HT1080 (cell line): ENCODE measurements at regions not wholly inside any gene's neighbourhood (a gene's known extent, or its start where the extent isn't known, plus 50 kb on each side); places are given as distances from the start of the nearest gene placed in this dataset.
A peak's percentile ranks its signal among the peaks of the same experiment; 100 is the strongest.
"Not testable (repeated sequence)": the region's sequence is repeated elsewhere in the genome, so short reads cannot be mapped to it uniquely, and the experiment has no call there.

Experiments
- DNase-seq: peaks from one replicate; pipeline ENCODE4 v3.0.0-alpha.2; 2015; ENCODE audit warnings: low read depth

DNA sequence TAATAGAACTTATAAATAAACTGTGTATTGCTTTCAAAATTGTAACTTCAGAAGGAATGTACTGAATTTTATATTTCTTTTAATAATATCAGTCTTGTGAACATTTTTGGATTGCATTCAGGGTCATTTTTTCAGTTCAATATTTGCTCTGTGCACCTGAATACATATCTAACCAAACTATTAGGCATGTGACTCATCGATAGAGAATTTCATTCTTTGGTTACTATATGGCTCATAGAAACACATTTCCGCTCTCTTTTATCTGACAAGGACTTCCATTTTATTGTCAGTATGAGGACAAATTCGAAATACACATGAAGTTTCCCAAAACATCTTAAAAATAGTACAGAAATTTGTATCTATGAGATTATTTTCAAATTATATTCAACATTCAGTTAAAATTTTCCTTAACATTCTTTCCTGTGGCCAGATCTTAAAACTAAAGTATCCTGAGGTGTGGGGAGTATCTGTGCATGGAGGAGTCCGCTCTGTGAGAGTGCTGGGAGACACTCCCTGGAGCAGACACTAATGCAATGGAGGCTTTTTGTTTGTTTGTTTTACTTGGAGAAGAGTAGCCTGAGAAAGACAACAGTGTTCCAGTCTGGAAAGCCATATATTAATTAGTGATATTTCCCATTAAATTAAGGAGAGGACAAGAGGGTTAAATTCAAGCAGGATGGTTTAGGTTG is 483.6 kb downstream of the PCDH20 start:
- peak; percentile 77 for DNase-seq

GRCh38 chr13:60925686-60926085 is 490.0 kb downstream of the PCDH20 start:
- no peak for DNase-seq

DNA sequence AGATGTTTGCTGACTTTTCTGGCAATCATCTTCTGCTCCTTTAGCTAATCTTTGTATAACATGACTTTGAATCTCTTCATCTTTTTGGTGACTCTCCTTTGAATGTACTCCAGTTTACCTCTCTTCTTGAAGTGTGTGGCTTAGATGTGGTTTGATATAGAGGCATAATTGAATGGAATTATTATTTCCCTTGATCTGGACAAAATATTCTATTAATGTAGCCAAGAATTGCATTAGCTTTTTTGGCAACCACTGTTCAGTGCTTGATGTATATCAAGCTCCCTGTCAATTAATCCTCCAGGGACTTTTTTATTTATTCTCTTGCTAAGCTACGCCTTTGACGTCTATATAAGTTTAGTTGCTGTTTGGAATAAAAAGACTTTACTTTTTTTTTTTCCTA is 490.8 kb downstream of the PCDH20 start:
- no peak for DNase-seq

DNA sequence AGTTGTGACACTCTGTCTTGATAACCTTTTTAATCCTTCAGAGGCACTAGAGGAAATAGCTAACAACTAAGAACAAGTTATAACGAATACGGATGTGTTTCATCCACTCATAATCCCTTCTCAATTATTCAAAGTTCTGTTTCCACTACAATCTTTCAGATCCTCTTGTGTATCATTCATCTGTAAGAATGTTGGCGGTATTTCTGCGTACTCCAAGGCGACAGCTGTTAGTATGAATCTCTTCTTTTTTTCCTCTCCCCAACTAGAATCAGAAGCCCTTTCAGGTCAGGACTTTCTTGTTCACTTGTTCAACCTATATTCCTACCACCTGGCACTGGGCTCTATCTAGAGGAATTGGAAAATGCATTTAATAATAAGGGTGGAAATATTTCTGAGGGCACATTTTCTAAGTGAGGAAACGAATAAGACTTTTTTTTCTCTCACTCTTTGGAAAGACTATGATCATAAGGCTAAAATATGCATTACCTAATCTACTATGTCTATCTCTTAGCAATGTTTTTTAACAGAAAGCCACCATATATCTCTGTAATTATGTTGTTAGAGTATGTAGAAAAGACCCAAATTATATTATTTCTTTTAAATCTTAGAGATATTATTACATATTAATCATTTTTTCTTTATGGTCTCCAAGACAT is 492.9 kb downstream of the PCDH20 start:
- DNase-seq: no peak

GRCh38 chr13:60893801-60894200 is 496.8 kb downstream of the TDRD3 start:
- DNase-seq: no peak

GRCh38 chr13:60887711-60888110 is 490.7 kb downstream of the TDRD3 start:
- DNase-seq: peak; percentile 4

DNA sequence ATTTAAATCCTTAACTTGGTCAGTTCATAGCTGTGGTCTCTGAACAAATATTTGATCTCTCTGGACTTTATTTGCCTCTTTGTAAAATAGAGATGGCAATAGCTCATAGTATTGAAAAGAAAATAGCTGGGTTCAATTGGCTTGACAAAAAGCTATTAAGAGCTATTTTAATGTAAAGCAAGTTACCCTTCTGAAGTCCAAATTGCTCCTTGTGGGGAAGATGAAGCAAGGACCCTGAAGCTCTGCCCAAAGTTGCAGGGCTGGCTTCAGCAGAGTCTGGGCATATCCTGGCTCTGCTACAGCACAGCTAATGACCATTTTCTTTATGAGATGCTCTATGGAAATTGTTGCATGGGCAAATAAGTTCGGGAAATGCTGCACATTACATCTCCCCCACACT is 484.5 kb downstream of the TDRD3 start:
- no peak for DNase-seq

DNA sequence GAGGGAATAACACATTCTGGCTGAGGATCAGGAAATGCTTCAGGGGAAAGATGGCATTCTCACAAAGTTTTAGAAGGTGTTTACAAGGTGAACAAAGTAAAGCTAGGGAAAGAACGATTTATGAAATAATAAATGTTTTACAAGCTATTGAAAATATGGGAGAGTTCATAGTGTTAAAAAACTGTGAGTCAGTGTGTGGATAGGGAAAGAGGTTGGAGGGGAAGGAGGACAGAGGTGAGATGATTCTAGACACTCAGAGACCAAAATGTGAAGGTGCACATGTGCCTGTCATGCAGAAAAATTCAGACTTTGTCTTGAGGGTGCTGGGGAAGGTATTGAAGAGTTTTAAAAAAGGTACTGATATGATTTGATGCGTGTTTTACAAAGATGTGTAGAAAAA is 476.1 kb downstream of the TDRD3 start:
- DNase-seq: no peak

DNA sequence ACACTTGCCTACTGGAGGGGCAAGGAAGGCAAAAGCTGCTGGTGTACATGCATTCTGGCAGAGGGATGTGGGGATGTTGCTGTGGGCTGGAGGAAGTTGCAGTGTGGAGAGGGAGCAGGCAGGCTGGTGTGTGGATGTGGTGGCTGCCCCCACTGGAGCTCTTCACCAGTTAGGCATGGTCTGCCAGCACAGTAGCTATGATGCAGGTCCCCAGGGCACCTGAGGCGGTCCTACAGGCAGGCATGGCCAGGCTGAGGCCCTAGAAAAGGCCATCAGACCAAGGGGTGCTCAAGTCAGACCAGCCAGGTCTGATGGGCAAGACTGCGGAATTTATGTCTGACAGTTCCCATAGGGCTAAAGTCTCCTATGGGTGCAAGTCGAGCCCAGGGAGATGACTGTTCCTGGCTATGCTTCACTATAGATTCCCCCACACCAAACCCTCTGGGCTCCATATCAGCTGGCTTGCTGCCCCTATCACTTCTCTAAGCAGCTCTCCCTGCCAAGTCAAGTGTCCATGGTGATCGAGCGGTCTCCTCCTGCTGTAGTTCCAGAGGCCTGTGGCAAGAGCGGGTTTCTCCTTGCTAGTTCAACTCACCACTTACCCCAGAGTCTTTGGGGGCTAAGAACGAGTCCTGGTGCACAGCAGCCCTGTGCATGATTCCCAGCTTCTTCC is 473.1 kb downstream of the TDRD3 start:
- no peak for DNase-seq

- DNase-seq: no peak
Measured at GRCh38 chr13:60869225-60869624, 472.2 kb downstream of the TDRD3 start.

GRCh38 chr13:60862036-60862435 is 465.0 kb downstream of the TDRD3 start:
- DNase-seq: no peak

- DNase-seq: no peak
Measured at GRCh38 chr13:60857698-60858097, 460.7 kb downstream of the TDRD3 start.

GRCh38 chr13:60852886-60853285 is 455.9 kb downstream of the TDRD3 start:
- no peak for DNase-seq

DNA sequence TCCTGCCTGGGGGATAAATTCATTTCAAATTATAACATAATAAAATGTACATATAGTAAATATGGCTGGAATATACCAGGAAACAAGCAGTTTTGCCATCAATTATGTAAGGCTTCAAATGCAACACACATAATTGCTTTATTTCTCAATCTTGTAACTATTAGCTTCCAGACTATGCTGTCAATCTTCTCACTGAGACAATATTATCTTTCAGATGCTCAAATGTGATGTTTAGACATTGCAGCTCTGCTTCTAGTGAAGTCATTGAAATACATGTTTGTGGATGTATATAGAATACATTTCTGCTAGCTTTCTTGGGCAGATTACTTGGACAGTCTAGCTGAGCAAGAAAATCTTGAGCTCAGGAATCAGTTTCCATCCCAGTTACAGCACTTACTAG is 454.4 kb downstream of the TDRD3 start:
- no peak for DNase-seq

DNA sequence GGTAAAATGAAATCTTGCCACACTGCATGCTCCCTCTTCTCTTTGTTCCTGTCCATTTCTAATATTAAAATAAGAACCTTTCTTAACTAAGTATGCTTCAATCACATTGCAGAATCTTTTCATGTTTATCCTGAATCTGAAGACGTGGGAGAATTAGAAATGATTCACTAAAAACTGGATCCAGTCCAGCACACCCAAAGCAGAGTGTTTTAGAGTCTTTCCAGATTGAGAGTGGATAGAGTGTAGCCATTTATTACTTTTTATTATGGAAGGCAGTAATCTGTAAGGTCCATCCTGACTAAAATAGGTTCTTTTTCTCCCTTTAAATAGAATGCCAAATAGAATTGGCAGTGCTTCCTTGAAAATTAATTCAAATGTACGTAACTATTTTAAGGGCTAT is 453.5 kb downstream of the TDRD3 start:
- DNase-seq: no peak

GRCh38 chr13:60838581-60838980 is 441.6 kb downstream of the TDRD3 start:
- DNase-seq: peak; percentile 18

DNA sequence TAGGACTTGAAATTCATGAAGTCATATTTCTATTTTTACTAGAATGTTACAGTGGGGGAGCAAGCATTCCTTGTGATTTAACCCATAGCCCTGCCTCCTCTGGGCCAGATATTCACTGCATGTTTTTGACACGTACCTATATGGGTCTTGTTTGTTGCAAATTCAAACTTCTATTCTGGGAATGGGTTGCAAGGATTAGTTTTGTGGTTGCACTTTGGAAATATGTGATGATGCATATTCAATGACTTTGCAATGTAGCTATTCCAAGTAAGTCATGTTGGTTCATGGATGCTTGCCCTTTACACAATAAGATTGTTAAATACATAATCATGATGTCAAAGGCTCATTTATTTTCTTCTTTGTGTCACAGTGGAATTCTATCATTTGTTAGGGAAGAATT is 440.8 kb downstream of the TDRD3 start:
- DNase-seq: no peak

GRCh38 chr13:60836821-60837220 is 439.8 kb downstream of the TDRD3 start:
- no peak for DNase-seq

GRCh38 chr13:60811581-60811980 is 414.6 kb downstream of the TDRD3 start:
- DNase-seq: no peak

GRCh38 chr13:60805640-60806039 is 408.6 kb downstream of the TDRD3 start:
- DNase-seq: not testable (repeated sequence)

- no peak for DNase-seq
Measured at GRCh38 chr13:60798503-60798902, 401.5 kb downstream of the TDRD3 start.

- no peak for DNase-seq
Measured at GRCh38 chr13:60797112-60797511, 400.1 kb downstream of the TDRD3 start.

GRCh38 chr13:60794751-60795150 is 397.7 kb downstream of the TDRD3 start:
- DNase-seq: no peak
